IPS-20b (cell line): ENCODE measurements at regions not wholly inside any gene's neighbourhood (a gene's known extent, or its start where the extent isn't known, plus 50 kb on each side); places are given as distances from the start of the nearest gene placed in this dataset.

Experiments
- H3K27ac ChIP-seq: one replicate; pipeline ENCODE4 v1.5.1; 2013; ENCODE audit warnings: low read length
- H3K27me3 ChIP-seq: 2 replicates; pipeline ENCODE4 v1.6.1; 2013; ENCODE audit warnings: mild to moderate bottlenecking, low read length, inconsistent platforms; ENCODE audit not compliant: insufficient read depth
- H3K36me3 ChIP-seq: 2 replicates; pipeline ENCODE4 v1.6.1; 2013; ENCODE audit warnings: low read depth, mild to moderate bottlenecking, inconsistent platforms, low read length, moderate library complexity; ENCODE audit not compliant: insufficient read depth
- H3K4me1 ChIP-seq: 2 replicates; pipeline ENCODE4 v1.6.1; 2013; ENCODE audit warnings: mild to moderate bottlenecking, control low read depth, inconsistent platforms, low read length, moderate library complexity; ENCODE audit not compliant: insufficient read depth
- H3K4me3 ChIP-seq: 2 replicates; pipeline ENCODE4 v1.5.1; 2013; ENCODE audit warnings: mild to moderate bottlenecking, low read length, inconsistent platforms
- H3K9ac ChIP-seq: 2 replicates; pipeline ENCODE4 v1.6.1; 2013; ENCODE audit warnings: low read depth, mild to moderate bottlenecking, inconsistent platforms, low read length, moderate library complexity
- H3K9me3 ChIP-seq: 2 replicates; pipeline ENCODE4 v1.6.1; 2013; ENCODE audit warnings: mild to moderate bottlenecking, low read depth, low read length, inconsistent platforms; ENCODE audit not compliant: insufficient read depth

GRCh38 chr7:80372415-80372814 is 139.4 kb downstream of the GNAT3 start:
- Histone ChIP-seq H3K9me3 (no peaks in the 10 kb centered on the region), H3K27me3 (no peaks in the 10 kb centered on the region), H3K4me3 (no peak overlapping the region), H3K36me3 (no peaks in the 10 kb centered on the region), H3K9ac (no peak overlapping the region), H3K4me1 (no peaks in the 10 kb centered on the region), H3K27ac (no peak overlapping the region)

GRCh38 chr7:80370587-80370986 is 141.3 kb downstream of the GNAT3 start:
- H3K27ac ChIP-seq = no peak overlapping the region
- H3K9ac ChIP-seq = no peak overlapping the region
- no peaks in the 10 kb centered on the region for H3K9me3 ChIP-seq
- H3K4me1 ChIP-seq = no peaks in the 10 kb centered on the region
- no peaks in the 10 kb centered on the region for H3K27me3 ChIP-seq
- H3K4me3 ChIP-seq = no peak overlapping the region
- H3K36me3 ChIP-seq = no peaks in the 10 kb centered on the region

GRCh38 chr7:80369321-80369720 is 142.5 kb downstream of the GNAT3 start:
- no peak overlapping the region for H3K9ac ChIP-seq
- H3K4me3 ChIP-seq = no peak overlapping the region
- H3K27me3 ChIP-seq = no peaks in the 10 kb centered on the region

GRCh38 chr7:80362677-80363076 is 149.2 kb downstream of the GNAT3 start:
- no peak overlapping the region for H3K4me3 ChIP-seq
- no peak overlapping the region for H3K27ac ChIP-seq
- no peak overlapping the region for H3K9ac ChIP-seq
- no peaks in the 10 kb centered on the region for H3K27me3 ChIP-seq
- H3K9me3 ChIP-seq = peaks cover 3% of the 10 kb centered on the region; the same call in 1 of the 2 replicates
- H3K36me3 ChIP-seq = no peaks in the 10 kb centered on the region
- H3K4me1 ChIP-seq = no peaks in the 10 kb centered on the region

More at GRCh38 chr7:80369321-80369720, 142.5 kb downstream of the GNAT3 start:
- H3K4me1 ChIP-seq = no peaks in the 10 kb centered on the region
- H3K27ac ChIP-seq = no peak overlapping the region
- H3K9me3 ChIP-seq = peaks cover 3% of the 10 kb centered on the region; the same call in 1 of the 2 replicates
- H3K36me3 ChIP-seq = no peaks in the 10 kb centered on the region

- no peaks in the 10 kb centered on the region for H3K27me3 ChIP-seq
- no peaks in the 10 kb centered on the region for H3K4me1 ChIP-seq
- peaks cover 3% of the 10 kb centered on the region; the same call in 1 of the 2 replicates for H3K9me3 ChIP-seq
- no peak overlapping the region for H3K4me3 ChIP-seq
- no peaks in the 10 kb centered on the region for H3K36me3 ChIP-seq
- H3K27ac ChIP-seq = no peak overlapping the region
- no peak overlapping the region for H3K9ac ChIP-seq
Observed at GRCh38 chr7:80362010-80362618, 149.8 kb downstream of the GNAT3 start.

GRCh38 chr7:80359476-80359875 is 152.4 kb downstream of the GNAT3 start:
- H3K4me1 ChIP-seq = no peaks in the 10 kb centered on the region
- H3K4me3 ChIP-seq = no peak overlapping the region
- no peak overlapping the region for H3K27ac ChIP-seq
- no peaks in the 10 kb centered on the region for H3K9me3 ChIP-seq
- no peaks in the 10 kb centered on the region for H3K27me3 ChIP-seq
- no peak overlapping the region for H3K9ac ChIP-seq
- no peaks in the 10 kb centered on the region for H3K36me3 ChIP-seq

GRCh38 chr7:80359029-80359428 is 152.8 kb downstream of the GNAT3 start:
- no peaks in the 10 kb centered on the region for H3K9me3 ChIP-seq
- H3K4me3 ChIP-seq = no peak overlapping the region
- no peak overlapping the region for H3K27ac ChIP-seq
- H3K4me1 ChIP-seq = no peaks in the 10 kb centered on the region
- H3K9ac ChIP-seq = no peak overlapping the region
- H3K27me3 ChIP-seq = no peaks in the 10 kb centered on the region
- H3K36me3 ChIP-seq = no peaks in the 10 kb centered on the region

GRCh38 chr7:80357530-80357929 is 154.3 kb downstream of the GNAT3 start:
- Histone ChIP-seq H3K27me3 (no peaks in the 10 kb centered on the region), H3K4me1 (no peaks in the 10 kb centered on the region), H3K27ac (no peak overlapping the region)

GRCh38 chr7:80350430-80350829 is 161.4 kb downstream of the GNAT3 start:
- no peak overlapping the region for H3K27ac ChIP-seq
- H3K4me1 ChIP-seq = no peaks in the 10 kb centered on the region
- H3K36me3 ChIP-seq = no peaks in the 10 kb centered on the region
- no peaks in the 10 kb centered on the region for H3K27me3 ChIP-seq
- H3K4me3 ChIP-seq = no peak overlapping the region
- H3K9me3 ChIP-seq = no peaks in the 10 kb centered on the region
- H3K9ac ChIP-seq = no peak overlapping the region

More at GRCh38 chr7:80357530-80357929, 154.3 kb downstream of the GNAT3 start:
- no peak overlapping the region for H3K4me3 ChIP-seq
- no peaks in the 10 kb centered on the region for H3K36me3 ChIP-seq
- no peak overlapping the region for H3K9ac ChIP-seq
- no peaks in the 10 kb centered on the region for H3K9me3 ChIP-seq

GRCh38 chr7:80348223-80348622 is 163.6 kb downstream of the GNAT3 start:
- H3K27me3 ChIP-seq = no peaks in the 10 kb centered on the region
- no peaks in the 10 kb centered on the region for H3K9me3 ChIP-seq
- H3K4me1 ChIP-seq = no peaks in the 10 kb centered on the region
- H3K27ac ChIP-seq = no peak overlapping the region
- no peak overlapping the region for H3K9ac ChIP-seq
- H3K4me3 ChIP-seq = no peak overlapping the region
- no peaks in the 10 kb centered on the region for H3K36me3 ChIP-seq

- Histone ChIP-seq H3K27ac (no peak overlapping the region), H3K9me3 (no peaks in the 10 kb centered on the region), H3K4me3 (no peak overlapping the region), H3K9ac (no peak overlapping the region), H3K4me1 (no peaks in the 10 kb centered on the region), H3K36me3 (no peaks in the 10 kb centered on the region), H3K27me3 (no peaks in the 10 kb centered on the region)
Observed at GRCh38 chr7:80347173-80347572, 164.7 kb downstream of the GNAT3 start.

GRCh38 chr7:80346704-80347103 is 165.2 kb downstream of the GNAT3 start:
- no peak overlapping the region for H3K4me3 ChIP-seq
- H3K9me3 ChIP-seq = no peaks in the 10 kb centered on the region
- H3K9ac ChIP-seq = no peak overlapping the region
- H3K27me3 ChIP-seq = no peaks in the 10 kb centered on the region
- no peak overlapping the region for H3K27ac ChIP-seq
- no peaks in the 10 kb centered on the region for H3K36me3 ChIP-seq
- H3K4me1 ChIP-seq = no peaks in the 10 kb centered on the region
